Upper lobe of right lung (tissue), 1 donor: ENCODE measurements at regions not wholly inside any gene's neighbourhood (a gene's known extent, or its start where the extent isn't known, plus 50 kb on each side); places are given as distances from the start of the nearest gene placed in this dataset.

Source experiments
- ATAC-seq: fragments of 200-7000 bp; cut with Tn5 transposase; one replicate; pipeline ENCODE4 v1.9.1; 2020; ENCODE audit warnings: mild to moderate bottlenecking, moderate library complexity
- DNase-seq: peaks from one replicate; pipeline ENCODE4 v3.0.0-alpha.2; 2020
- H3K27ac ChIP-seq: fragments of 200-600 bp; one replicate; pipeline ENCODE4 v1.8.0; 2022
- H3K27me3 ChIP-seq: fragments of 200-600 bp; one replicate; pipeline ENCODE4 v1.8.0; 2022; ENCODE audit warnings: mild to moderate bottlenecking
- H3K36me3 ChIP-seq: fragments of 200-600 bp; one replicate; pipeline ENCODE4 v1.8.0; 2022
- H3K4me1 ChIP-seq: fragments of 200-600 bp; one replicate; pipeline ENCODE4 v1.8.0; 2022
- H3K4me3 ChIP-seq: fragments of 200-600 bp; one replicate; pipeline ENCODE4 v1.8.0; 2022; ENCODE audit warnings: mild to moderate bottlenecking
- H3K9me3 ChIP-seq: fragments of 200-600 bp; one replicate; pipeline ENCODE4 v1.8.0; 2022
- intact Hi-C: fragments of 100-400 bp; cut with DNase I; formaldehyde crosslinking; loops from one replicate; pipeline ENCODE4 v1.11.0; 2022
- TF ChIP-seq, protein P1 (sequence below): fragments of 200-600 bp; IDR thresholded peaks from one replicate; pipeline ENCODE4 v1.8.0; 2022; ENCODE audit warnings: antibody characterized with exemption
- donor health status: DM: no; HTN: yes; CAD: no; lungs with severe emphysema.

DNA sequence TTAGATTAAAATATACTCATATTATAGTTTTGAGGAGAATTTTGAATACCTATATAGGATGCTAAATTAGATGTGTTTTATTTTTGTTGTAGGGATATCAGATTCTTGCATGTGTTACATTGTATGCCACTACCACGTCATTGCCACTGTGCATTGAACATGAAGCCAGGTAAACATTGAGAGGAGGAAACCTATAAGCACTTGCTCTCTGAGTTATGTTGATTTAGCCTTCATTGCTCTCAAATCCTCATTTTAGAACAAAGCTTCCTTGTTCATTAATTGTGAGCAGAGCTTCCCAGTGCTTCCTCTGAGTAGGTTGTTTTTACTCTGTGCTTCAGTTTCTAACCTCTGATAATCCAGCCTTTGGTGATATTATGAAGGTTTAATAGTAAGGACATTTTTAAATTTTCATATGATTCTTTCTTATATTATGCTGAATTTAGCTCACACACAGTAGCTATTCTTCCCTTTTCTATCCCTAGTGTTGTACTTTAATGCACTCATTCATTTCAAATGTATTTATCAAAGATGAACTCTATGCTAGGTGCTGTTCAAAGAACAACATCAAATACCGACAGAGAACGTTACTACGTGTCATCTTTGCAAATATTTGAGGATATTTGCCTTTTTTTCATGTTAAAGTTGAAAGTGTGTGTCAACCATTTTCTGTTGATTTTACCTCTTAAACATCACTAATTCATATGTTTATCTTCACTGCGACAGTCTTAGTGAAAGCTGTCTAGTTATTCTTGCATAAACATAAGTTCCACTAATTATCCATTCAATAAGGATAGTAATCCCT lies 1448.0 kb upstream of the MIR17HG start:
- H3K27me3 ChIP-seq = no peaks in the 10 kb centered on the region
- no peak for ATAC-seq
- H3K4me1 ChIP-seq = no peaks in the 10 kb centered on the region
- TF ChIP-seq, protein P1, sequence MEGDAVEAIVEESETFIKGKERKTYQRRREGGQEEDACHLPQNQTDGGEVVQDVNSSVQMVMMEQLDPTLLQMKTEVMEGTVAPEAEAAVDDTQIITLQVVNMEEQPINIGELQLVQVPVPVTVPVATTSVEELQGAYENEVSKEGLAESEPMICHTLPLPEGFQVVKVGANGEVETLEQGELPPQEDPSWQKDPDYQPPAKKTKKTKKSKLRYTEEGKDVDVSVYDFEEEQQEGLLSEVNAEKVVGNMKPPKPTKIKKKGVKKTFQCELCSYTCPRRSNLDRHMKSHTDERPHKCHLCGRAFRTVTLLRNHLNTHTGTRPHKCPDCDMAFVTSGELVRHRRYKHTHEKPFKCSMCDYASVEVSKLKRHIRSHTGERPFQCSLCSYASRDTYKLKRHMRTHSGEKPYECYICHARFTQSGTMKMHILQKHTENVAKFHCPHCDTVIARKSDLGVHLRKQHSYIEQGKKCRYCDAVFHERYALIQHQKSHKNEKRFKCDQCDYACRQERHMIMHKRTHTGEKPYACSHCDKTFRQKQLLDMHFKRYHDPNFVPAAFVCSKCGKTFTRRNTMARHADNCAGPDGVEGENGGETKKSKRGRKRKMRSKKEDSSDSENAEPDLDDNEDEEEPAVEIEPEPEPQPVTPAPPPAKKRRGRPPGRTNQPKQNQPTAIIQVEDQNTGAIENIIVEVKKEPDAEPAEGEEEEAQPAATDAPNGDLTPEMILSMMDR = no peak
- no peaks in the 10 kb centered on the region for H3K9me3 ChIP-seq
- intact Hi-C loops = no loop called here
- DNase-seq = no peak
- no peak overlapping the region for H3K27ac ChIP-seq
- no peak overlapping the region for H3K4me3 ChIP-seq
- no peaks in the 10 kb centered on the region for H3K36me3 ChIP-seq

DNA sequence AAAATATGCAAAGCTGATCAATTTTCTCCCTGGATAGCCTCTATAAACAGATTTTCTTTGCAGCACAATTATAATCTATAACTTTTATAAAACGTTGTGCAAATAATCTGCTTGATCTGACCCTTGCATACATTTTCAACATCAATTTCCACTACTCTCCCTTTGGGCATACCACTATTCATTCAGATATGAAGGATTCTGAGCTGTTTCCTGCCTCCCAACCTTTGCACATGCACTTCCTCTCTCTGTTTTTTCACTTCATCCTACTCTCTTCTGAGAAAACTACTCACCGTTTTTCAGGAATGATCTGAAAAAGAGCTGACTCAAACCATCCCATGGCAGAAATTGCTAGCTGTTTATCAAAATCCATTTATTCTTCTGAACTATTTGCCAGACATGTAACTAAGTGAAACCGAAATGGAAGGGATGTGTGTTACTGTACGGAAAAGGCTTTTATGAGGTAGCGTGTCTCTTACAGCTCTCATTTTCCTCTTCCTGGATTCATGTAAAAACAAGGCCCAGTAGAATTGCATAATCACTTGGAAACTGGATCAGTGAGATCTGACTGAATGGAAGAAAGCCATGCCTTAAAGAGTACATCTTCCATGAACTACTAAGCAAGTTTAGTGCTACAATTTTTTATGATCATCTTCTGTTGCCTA lies 1447.3 kb upstream of the MIR17HG start:
- H3K9me3 ChIP-seq = no peaks in the 10 kb centered on the region
- no peak overlapping the region for H3K27ac ChIP-seq
- no peak overlapping the region for H3K4me3 ChIP-seq
- DNase-seq (no peak), ATAC-seq (no peak)
- TF ChIP-seq, protein P1 = no peak
- H3K4me1 ChIP-seq = no peaks in the 10 kb centered on the region
- intact Hi-C loops = no loop called here
- H3K36me3 ChIP-seq = no peaks in the 10 kb centered on the region
- H3K27me3 ChIP-seq = no peaks in the 10 kb centered on the region

DNA sequence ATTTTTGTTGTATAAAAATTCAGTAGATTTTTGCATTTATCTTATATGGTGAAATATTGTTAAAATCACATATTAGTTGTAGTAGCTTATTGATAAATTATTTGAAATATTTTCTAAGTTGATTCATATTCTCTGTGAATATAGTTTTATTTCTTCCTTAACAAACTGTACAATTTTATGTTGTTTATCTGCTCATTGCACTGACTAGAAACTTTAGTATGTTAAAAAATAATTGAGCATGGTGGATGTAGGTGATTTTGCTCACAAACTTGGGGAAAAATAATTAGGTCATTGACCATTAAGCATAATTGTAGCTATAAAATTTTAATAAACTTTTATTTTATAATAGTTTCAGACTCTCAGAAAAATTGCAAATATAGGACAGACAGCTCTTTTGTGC lies 1445.3 kb upstream of the MIR17HG start:
- no peak for DNase-seq
- no peak for ATAC-seq
- intact Hi-C loops = no loop called here
- H3K4me1 ChIP-seq = no peaks in the 10 kb centered on the region
- H3K27me3 ChIP-seq = no peaks in the 10 kb centered on the region
- no peaks in the 10 kb centered on the region for H3K36me3 ChIP-seq
- no peak overlapping the region for H3K27ac ChIP-seq
- H3K9me3 ChIP-seq = no peaks in the 10 kb centered on the region
- TF ChIP-seq, protein P1 = no peak
- H3K4me3 ChIP-seq = no peak overlapping the region

DNA sequence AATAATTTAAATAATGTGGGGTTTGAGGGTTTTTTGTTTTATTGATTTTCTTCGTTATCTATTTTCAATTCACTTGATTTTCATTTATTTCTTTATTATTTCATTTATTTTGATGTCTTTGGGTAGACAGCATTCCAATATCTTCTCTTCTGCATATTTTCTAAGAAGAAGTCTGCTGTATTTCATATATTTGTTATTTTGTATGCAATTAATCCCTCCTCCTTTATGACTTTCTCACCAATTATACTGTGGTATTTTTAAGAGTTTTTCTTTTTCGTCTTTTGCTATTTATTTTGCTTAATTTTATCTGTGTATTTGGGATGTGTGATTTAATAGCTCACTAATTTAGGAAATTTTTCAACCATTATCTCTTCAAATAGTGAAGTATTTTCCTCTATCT lies 1444.4 kb upstream of the MIR17HG start:
- H3K36me3 ChIP-seq = no peaks in the 10 kb centered on the region
- no peaks in the 10 kb centered on the region for H3K4me1 ChIP-seq
- DNase-seq = no peak
- intact Hi-C loops = no loop called here
- no peak overlapping the region for H3K4me3 ChIP-seq
- TF ChIP-seq, protein P1 = no peak
- H3K27me3 ChIP-seq = no peaks in the 10 kb centered on the region
- H3K27ac ChIP-seq = no peak overlapping the region
- no peaks in the 10 kb centered on the region for H3K9me3 ChIP-seq
- ATAC-seq = no peak

DNA sequence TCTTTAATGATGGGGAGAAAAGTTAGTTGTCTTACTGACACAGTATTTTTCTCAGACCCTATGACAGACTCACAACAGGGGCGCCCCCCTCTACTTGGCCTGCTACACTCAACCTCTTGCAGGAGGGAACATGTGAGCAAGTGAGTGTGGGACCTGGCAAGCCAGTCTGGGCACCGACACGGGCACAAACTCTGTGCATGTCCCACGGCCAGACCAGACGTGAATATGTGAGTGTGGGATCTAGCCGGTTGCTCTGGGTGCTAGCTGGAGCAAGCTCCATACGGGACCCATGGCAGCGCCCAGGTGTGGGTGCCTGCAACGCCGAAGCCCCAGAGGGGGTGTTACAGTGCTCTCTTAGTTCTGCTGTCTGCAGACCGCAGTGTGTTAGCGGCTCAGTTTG lies 1437.3 kb upstream of the MIR17HG start:
- no peaks in the 10 kb centered on the region for H3K27me3 ChIP-seq
- intact Hi-C loops = no loop called here
- TF ChIP-seq, protein P1 = no peak
- H3K36me3 ChIP-seq = no peaks in the 10 kb centered on the region
- no peaks in the 10 kb centered on the region for H3K4me1 ChIP-seq
- DNase-seq (no peak), ATAC-seq (peak; percentile 27)
- H3K27ac ChIP-seq = no peak overlapping the region
- no peaks in the 10 kb centered on the region for H3K9me3 ChIP-seq
- no peak overlapping the region for H3K4me3 ChIP-seq
